ENCODE measurements at regions not wholly inside any gene's neighbourhood (a gene's known extent, or its start where the extent isn't known, plus 50 kb on each side); places are given as distances from the start of the nearest gene placed in this dataset.

DNA sequence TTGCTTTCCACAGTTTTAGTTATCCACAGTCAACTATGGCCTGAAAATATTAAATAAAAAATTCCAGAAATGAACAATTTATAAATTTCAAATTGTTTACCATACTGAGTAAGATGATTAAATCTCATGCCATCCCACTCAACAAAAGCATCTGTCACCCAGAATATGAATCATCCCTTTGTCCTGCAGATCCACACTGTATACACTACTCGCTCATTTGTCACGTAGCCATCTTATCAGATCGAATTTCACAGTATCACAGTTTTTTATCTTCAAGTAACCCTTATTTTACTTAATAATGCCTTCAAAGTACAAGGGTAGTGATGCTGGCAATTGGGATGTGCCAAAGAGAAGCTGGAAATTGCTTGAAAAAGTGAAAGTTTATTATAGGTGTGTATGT is 291.8 kb upstream of the LRATD1 start:
- H3K4me3 Mint-ChIP-seq (ENCODE audit: low read depth): no peak overlapping the region
- H3K27me3 Mint-ChIP-seq: no peaks in the 10 kb centered on the region

DNA sequence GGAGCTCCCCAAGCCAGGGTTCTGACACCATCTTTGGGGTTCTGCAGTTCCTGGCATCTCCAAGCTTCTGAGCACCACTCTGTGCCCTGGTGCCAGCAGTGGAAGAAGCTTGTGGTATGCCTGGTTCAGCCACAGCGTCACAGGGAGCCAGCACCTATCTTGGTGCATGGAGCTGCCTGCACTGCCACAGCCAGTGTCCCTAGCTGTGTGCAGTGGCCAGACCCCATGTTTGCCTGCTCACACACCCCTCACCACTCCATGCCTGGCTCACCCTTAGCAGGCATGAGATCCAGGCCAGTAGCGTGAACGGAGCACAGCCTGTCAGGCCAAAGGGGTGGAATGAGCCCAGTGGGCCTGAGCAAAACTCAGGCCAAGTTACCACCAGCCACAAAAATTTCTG is 290.2 kb upstream of the LRATD1 start:
- Mint-ChIP-seq H3K9me3 (ENCODE audit: low read depth) (no peaks in the 10 kb centered on the region), H3K27me3 (no peaks in the 10 kb centered on the region), H3K36me3 (ENCODE audit: insufficient read depth) (no peaks in the 10 kb centered on the region), H3K4me3 (ENCODE audit: low read depth) (no peak overlapping the region), H3K27ac (no peak overlapping the region), H3K4me1 (ENCODE audit: low read depth) (no peaks in the 10 kb centered on the region)
- TF ChIP-seq, protein P1, sequence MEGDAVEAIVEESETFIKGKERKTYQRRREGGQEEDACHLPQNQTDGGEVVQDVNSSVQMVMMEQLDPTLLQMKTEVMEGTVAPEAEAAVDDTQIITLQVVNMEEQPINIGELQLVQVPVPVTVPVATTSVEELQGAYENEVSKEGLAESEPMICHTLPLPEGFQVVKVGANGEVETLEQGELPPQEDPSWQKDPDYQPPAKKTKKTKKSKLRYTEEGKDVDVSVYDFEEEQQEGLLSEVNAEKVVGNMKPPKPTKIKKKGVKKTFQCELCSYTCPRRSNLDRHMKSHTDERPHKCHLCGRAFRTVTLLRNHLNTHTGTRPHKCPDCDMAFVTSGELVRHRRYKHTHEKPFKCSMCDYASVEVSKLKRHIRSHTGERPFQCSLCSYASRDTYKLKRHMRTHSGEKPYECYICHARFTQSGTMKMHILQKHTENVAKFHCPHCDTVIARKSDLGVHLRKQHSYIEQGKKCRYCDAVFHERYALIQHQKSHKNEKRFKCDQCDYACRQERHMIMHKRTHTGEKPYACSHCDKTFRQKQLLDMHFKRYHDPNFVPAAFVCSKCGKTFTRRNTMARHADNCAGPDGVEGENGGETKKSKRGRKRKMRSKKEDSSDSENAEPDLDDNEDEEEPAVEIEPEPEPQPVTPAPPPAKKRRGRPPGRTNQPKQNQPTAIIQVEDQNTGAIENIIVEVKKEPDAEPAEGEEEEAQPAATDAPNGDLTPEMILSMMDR (IDR thresholded peaks at IDR 0.05; ENCODE audit: unreplicated experiment): no peak
- no peak for DNase-seq (ENCODE audit: low spot score, unreplicated experiment)

More for the DNA sequence above, 291.8 kb upstream of the LRATD1 start:
- no peak for DNase-seq (ENCODE audit: low spot score, unreplicated experiment)
- H3K9me3 Mint-ChIP-seq (ENCODE audit: low read depth): no peaks in the 10 kb centered on the region
- H3K36me3 Mint-ChIP-seq (ENCODE audit: insufficient read depth): no peaks in the 10 kb centered on the region
- H3K27ac Mint-ChIP-seq: no peak overlapping the region
- TF ChIP-seq, protein P1 (IDR thresholded peaks at IDR 0.05; ENCODE audit: unreplicated experiment): no peak
- H3K4me1 Mint-ChIP-seq (ENCODE audit: low read depth): no peaks in the 10 kb centered on the region

DNA sequence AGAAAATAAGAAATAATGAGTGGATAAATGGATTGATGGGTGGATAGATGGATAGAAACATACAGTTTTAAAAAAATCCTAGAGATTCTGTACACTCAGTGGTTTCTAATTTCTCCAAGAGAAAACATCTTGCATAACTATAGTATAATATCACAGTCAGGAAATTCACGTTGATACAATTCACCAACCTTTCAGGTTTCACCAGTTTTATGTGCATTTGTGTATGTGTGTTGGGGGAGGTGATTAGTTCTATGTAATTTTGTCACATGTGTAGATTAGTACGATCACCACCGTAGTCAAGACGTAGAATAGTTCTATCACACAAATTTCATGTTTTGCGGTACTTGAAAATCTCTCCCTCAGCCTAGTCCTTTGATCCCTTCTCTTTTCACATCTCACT is 288.2 kb upstream of the LRATD1 start:
- Mint-ChIP-seq H3K4me3 (ENCODE audit: low read depth) (no peak overlapping the region), H3K27me3 (no peaks in the 10 kb centered on the region), H3K9me3 (ENCODE audit: low read depth) (no peaks in the 10 kb centered on the region), H3K4me1 (ENCODE audit: low read depth) (no peaks in the 10 kb centered on the region), H3K36me3 (ENCODE audit: insufficient read depth) (no peaks in the 10 kb centered on the region), H3K27ac (no peak overlapping the region)
- TF ChIP-seq, protein P1 (IDR thresholded peaks at IDR 0.05; ENCODE audit: unreplicated experiment): no peak
- no peak for DNase-seq (ENCODE audit: low spot score, unreplicated experiment)

DNA sequence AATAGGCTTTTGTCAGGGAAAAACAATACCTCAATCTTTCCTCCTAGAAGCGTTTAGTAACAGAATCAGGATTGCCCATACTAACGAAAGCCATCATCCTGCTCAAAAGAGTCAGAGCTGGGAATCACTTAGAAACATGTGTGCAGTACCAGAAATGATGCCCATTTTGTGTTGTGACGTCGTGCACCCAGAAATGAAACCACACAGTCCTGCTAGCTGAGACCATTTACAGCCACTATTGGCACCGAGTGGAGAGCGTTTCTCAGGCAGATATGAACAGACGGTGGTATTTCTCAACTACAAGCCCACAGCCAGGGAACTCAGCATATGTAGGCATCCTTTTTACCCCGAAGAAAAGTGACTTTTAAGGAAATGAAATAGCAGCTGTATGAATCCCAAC is 284.3 kb upstream of the LRATD1 start:
- H3K36me3 Mint-ChIP-seq (ENCODE audit: insufficient read depth): no peaks in the 10 kb centered on the region
- TF ChIP-seq, protein P1 (IDR thresholded peaks at IDR 0.05; ENCODE audit: unreplicated experiment): no peak
- H3K4me1 Mint-ChIP-seq (ENCODE audit: low read depth): no peaks in the 10 kb centered on the region

DNA sequence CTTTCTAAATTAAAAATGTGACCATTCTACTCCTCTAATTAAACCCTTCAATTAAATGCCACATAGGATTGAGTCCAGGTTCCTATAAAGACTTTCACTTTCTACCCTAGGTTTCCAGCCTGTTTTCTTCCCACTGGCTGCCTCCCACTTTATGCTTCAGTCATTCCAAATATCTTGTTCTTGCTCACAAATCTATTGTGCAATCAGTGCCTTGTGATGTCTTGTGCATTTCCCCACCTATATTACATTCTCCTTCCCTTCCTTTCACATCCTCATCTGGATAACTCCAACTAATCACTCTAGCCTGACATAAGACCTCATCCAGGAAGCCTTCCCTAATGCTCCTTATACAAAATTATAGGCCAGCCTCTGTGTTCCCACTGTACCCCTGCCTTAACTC is 281.7 kb upstream of the LRATD1 start:
- no peak overlapping the region for H3K4me3 Mint-ChIP-seq (ENCODE audit: low read depth)
- no peaks in the 10 kb centered on the region for H3K36me3 Mint-ChIP-seq (ENCODE audit: insufficient read depth)
- no peaks in the 10 kb centered on the region for H3K27me3 Mint-ChIP-seq
- no peak overlapping the region for H3K27ac Mint-ChIP-seq
- TF ChIP-seq, protein P1 (IDR thresholded peaks at IDR 0.05; ENCODE audit: unreplicated experiment): no peak
- H3K9me3 Mint-ChIP-seq (ENCODE audit: low read depth): no peaks in the 10 kb centered on the region
- no peak for DNase-seq (ENCODE audit: low spot score, unreplicated experiment)
- H3K4me1 Mint-ChIP-seq (ENCODE audit: low read depth): peaks cover 5% of the 10 kb centered on the region

More for the DNA sequence above, 284.3 kb upstream of the LRATD1 start:
- H3K27ac Mint-ChIP-seq: no peak overlapping the region
- no peaks in the 10 kb centered on the region for H3K9me3 Mint-ChIP-seq (ENCODE audit: low read depth)
- no peak overlapping the region for H3K4me3 Mint-ChIP-seq (ENCODE audit: low read depth)
- H3K27me3 Mint-ChIP-seq: no peaks in the 10 kb centered on the region
- DNase-seq (ENCODE audit: low spot score, unreplicated experiment): no peak
